GM10266 (cell line): ENCODE measurements at regions not wholly inside any gene's neighbourhood (a gene's known extent, or its start where the extent isn't known, plus 50 kb on each side); places are given as distances from the start of the nearest gene placed in this dataset.

Experiments used
- DNase-seq: peaks from one replicate; pipeline ENCODE4 v3.0.0; 2012; ENCODE audit errors: extremely low spot score
- TF ChIP-seq, protein P1 (sequence below): IDR thresholded peaks from 2 replicates; pipeline ENCODE4 v1.5.1; 2012; ENCODE audit warnings: mild to moderate bottlenecking, low read depth; ENCODE audit not compliant: control insufficient read depth, insufficient read depth; ENCODE audit errors: missing control alignments

DNA sequence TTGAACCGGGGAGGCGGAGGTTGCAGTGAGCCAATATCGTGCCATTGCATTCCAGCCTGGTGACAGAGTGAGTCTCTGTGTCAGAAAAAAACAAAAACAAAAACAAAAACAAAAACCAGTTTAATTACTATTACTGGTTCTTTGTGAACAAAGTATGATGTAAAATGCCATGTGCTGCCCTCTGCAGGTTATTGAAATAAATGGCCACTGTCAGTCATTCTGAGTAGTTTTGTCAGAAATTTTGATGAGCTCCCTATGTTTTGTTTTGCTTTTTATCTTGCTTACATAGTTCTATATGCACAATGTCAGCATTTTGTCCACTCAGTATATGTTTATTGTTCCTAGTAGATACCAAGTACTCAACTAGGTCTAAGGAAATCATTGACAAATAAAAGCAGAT lies 423.6 kb upstream of the CHST9 start:
- TF ChIP-seq, protein P1, sequence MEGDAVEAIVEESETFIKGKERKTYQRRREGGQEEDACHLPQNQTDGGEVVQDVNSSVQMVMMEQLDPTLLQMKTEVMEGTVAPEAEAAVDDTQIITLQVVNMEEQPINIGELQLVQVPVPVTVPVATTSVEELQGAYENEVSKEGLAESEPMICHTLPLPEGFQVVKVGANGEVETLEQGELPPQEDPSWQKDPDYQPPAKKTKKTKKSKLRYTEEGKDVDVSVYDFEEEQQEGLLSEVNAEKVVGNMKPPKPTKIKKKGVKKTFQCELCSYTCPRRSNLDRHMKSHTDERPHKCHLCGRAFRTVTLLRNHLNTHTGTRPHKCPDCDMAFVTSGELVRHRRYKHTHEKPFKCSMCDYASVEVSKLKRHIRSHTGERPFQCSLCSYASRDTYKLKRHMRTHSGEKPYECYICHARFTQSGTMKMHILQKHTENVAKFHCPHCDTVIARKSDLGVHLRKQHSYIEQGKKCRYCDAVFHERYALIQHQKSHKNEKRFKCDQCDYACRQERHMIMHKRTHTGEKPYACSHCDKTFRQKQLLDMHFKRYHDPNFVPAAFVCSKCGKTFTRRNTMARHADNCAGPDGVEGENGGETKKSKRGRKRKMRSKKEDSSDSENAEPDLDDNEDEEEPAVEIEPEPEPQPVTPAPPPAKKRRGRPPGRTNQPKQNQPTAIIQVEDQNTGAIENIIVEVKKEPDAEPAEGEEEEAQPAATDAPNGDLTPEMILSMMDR = peak; percentile 45
- peak; percentile 5 for DNase-seq

DNA sequence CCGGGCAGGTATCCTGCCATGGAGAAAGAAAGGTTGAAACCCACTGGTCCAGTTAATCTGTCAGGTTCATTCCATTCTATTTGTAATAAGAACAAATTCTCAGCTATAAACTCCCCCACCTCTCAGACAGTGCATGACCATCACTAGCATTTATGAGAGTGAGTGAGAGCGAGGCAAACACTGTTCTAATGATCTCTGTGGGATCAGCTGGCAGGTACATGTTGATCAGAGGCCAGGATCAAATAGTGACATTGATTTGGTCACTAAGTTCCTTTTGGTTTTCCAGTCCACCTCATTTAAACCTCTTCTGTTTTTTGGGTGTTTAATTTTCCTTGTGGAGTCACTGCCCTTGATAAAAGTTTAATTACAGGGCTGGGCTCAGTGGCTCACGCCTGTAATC lies 423.1 kb upstream of the CHST9 start:
- TF ChIP-seq, protein P1 = no peak
- no peak for DNase-seq

DNA sequence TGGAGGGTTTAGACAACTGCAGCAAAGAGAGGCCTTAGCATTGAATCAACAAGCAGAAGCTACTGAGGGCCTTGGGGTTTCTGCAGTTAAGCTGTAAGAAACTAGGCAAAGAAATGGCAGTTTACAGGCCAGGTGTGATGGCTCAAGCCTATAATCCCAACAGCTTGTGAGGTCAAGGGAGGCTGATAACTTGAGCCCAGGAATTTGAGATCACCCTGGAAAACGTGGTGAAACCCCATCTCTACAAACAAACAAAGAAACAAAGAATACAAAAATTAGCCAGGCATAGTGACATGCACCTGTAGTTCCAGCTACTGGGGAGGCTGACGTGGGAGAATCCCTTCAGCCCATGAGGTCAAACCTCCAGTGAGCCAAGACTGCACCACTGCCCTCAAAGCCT lies 421.6 kb upstream of the CHST9 start:
- TF ChIP-seq, protein P1 = no peak
- no peak for DNase-seq

DNA sequence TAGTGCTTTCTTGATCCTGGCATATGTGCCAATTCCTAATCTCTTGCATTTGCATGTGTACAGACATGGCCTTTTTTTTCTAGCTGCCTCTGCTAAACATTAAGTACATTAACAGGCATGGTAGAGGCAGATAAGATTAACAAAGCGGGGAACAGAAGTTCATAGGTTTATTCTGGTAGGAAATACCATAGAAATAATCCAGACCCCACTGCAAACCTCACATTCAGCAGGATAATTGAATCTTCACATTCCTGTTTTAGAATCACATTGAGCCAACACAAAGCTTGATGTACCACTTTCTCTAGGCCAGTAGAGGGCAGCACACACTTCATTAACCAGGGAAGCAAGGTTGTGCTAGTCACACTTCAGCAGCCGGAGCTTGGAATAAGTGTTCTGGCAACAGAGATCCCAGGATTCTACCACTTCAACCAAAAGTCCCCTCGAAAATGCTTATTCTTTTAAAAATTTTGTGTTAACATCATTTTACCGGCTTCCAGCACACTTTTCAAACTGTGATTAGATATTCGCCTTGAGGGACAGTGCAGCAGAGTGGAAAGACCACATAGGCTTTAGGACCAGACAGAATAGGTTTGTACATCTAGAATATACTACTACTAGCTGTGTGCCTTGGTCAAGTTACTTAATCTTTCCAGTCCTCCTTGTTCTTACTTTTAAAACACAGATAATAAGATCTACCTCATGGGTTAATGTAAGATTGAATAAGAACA lies 420.2 kb upstream of the CHST9 start:
- TF ChIP-seq, protein P1 = peak; percentile 84

DNA sequence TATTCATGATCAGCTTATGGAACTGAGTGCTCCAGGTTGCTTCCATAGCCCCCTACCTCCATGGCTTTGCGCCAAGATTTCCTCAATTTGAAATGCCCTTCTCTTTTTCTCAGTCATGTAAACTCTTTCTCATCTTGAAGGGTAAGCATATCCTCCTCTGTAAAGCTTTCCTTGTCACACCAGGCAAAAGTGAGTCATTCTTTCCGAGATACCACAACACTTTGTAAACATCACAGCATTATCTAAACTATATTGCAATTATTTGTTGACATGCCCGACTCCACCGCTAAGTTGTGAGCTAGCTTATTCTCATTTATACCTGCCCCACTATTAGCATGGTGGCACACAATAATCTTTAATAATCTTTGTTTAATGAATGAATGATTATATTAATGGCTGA lies 419.5 kb upstream of the CHST9 start:
- TF ChIP-seq, protein P1 = no peak

More for the DNA sequence above, 420.2 kb upstream of the CHST9 start:
- peak; percentile 40 for DNase-seq

DNA sequence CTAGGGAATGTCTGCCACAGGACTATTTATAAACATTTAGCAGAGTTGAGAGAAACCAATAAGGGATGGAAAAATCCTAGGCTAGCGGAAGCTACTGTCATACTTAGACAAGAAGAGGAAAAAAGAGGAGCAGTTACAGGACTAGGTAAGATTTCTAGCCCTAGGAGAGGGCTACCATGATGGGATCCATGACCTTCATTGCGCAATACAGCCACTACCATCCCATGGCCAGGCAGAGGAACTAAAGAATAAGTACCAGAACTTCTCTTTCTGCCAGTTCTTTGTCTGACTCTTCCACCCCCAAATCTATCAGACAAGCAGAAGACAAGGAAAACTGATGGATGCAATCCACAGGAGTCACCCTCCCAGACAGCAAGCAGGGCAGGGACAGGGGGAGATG lies 417.0 kb upstream of the CHST9 start:
- no peak for DNase-seq
- TF ChIP-seq, protein P1 = no peak

More for the DNA sequence above, 419.5 kb upstream of the CHST9 start:
- DNase-seq = no peak

DNA sequence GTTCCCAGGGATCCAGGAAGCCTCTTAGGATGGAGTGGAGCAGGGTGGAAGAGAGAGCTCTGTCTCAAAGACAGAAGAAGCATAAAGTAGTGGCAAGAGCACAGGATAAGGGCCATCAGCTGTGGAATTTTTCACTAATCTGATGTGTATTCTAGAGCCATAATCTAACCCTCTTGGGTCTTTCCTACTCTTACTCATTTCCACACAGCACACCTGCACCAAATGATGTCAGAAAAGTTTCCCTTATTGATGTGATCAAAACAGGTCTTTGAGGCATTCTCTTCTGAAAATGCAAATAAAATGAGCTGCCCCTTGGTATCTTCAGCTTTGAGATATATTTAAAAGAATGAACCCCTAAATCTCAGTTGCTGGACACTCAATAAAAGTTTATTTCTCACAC lies 415.1 kb upstream of the CHST9 start:
- TF ChIP-seq, protein P1 = no peak
- no peak for DNase-seq
